ENCODE measurements at regions not wholly inside any gene's neighbourhood (a gene's known extent, or its start where the extent isn't known, plus 50 kb on each side); places are given as distances from the start of the nearest gene placed in this dataset.

GRCh38 chr5:88368201-88368600 lies 99.6 kb upstream of the TMEM161B start:
- Histone ChIP-seq H3K27ac (no peak overlapping the region), H3K27me3 (no peaks in the 10 kb centered on the region), H3K9me3 (no peaks in the 10 kb centered on the region), H3K36me3 (no peaks in the 10 kb centered on the region), H3K4me1 (no peaks in the 10 kb centered on the region), H3K4me3 (no peak overlapping the region)
- DNase-seq (no peak), ATAC-seq (no peak)
- no peak for TF ChIP-seq CTCF (IDR thresholded peaks at IDR 0.05)
- intact Hi-C loops (cut with DNase I), result no loop called here
- WGBS (ENCODE audit: insufficient coverage, low coverage, low lambda C conversion rate, missing lambda C conversion rate), result 76% methylated on average over 2 of the region's 2 CpGs

GRCh38 chr5:88364991-88365390 lies 96.3 kb upstream of the TMEM161B start:
- ATAC-seq (no peak), DNase-seq (no peak)
- H3K27me3 ChIP-seq, result no peaks in the 10 kb centered on the region
- intact Hi-C loops (cut with DNase I), result no loop called here
- no peaks in the 10 kb centered on the region for H3K4me1 ChIP-seq
- no peak overlapping the region for H3K27ac ChIP-seq
- H3K4me3 ChIP-seq, result no peak overlapping the region
- no peaks in the 10 kb centered on the region for H3K36me3 ChIP-seq
- TF ChIP-seq CTCF (IDR thresholded peaks at IDR 0.05) (no peak), POLR2A (IDR thresholded peaks at IDR 0.05) (no peak)
- no peaks in the 10 kb centered on the region for H3K9me3 ChIP-seq
- 67% methylated on average over 4 of the region's 4 CpGs for WGBS (ENCODE audit: insufficient coverage, low coverage, low lambda C conversion rate, missing lambda C conversion rate)

GRCh38 chr5:88355490-88356050 lies 86.9 kb upstream of the TMEM161B start:
- Histone ChIP-seq H3K36me3 (no peaks in the 10 kb centered on the region), H3K4me1 (no peaks in the 10 kb centered on the region), H3K27me3 (no peaks in the 10 kb centered on the region), H3K4me3 (no peak overlapping the region), H3K9me3 (no peaks in the 10 kb centered on the region), H3K27ac (no peak overlapping the region)
- DNase-seq, result no peak
- peak in 3 of 4 donors; percentile 22 to 39 (median 39) for ATAC-seq
- intact Hi-C loops (cut with DNase I), result no loop called here
- no peak for TF ChIP-seq POLR2A (IDR thresholded peaks at IDR 0.05)
- no peak for TF ChIP-seq CTCF (IDR thresholded peaks at IDR 0.05)
- WGBS (ENCODE audit: insufficient coverage, low coverage, low lambda C conversion rate, missing lambda C conversion rate), result 57% methylated on average over 1 of the region's 1 CpG

- DNase-seq (no peak), ATAC-seq (no peak)
- intact Hi-C loops (cut with DNase I), result no loop called here
- Histone ChIP-seq H3K27ac (no peak overlapping the region), H3K27me3 (no peaks in the 10 kb centered on the region), H3K4me1 (no peaks in the 10 kb centered on the region), H3K9me3 (no peaks in the 10 kb centered on the region), H3K36me3 (no peaks in the 10 kb centered on the region), H3K4me3 (no peak overlapping the region)
- TF ChIP-seq POLR2A (IDR thresholded peaks at IDR 0.05), result no peak
- no peak for TF ChIP-seq CTCF (IDR thresholded peaks at IDR 0.05)
- 75% methylated on average over 4 of the region's 4 CpGs for WGBS (ENCODE audit: insufficient coverage, low coverage, low lambda C conversion rate, missing lambda C conversion rate)
These were observed 57.2 kb upstream of the TMEM161B start for GRCh38 chr5:88325868-88326267.

GRCh38 chr5:88322785-88323184 lies 54.1 kb upstream of the TMEM161B start:
- intact Hi-C loops (cut with DNase I), result no loop called here
- Histone ChIP-seq H3K4me1 (no peaks in the 10 kb centered on the region), H3K9me3 (no peaks in the 10 kb centered on the region), H3K36me3 (no peaks in the 10 kb centered on the region), H3K27ac (no peak overlapping the region), H3K27me3 (no peaks in the 10 kb centered on the region), H3K4me3 (no peak overlapping the region)
- TF ChIP-seq CTCF (IDR thresholded peaks at IDR 0.05), result no peak
- TF ChIP-seq POLR2A (IDR thresholded peaks at IDR 0.05), result no peak
- WGBS (ENCODE audit: insufficient coverage, low coverage, low lambda C conversion rate, missing lambda C conversion rate), result 90% methylated on average over 3 of the region's 3 CpGs
- ATAC-seq (no peak), DNase-seq (no peak)
